ENCODE measurements at regions not wholly inside any gene's neighbourhood (a gene's known extent, or its start where the extent isn't known, plus 50 kb on each side); places are given as distances from the start of the nearest gene placed in this dataset.

DNA sequence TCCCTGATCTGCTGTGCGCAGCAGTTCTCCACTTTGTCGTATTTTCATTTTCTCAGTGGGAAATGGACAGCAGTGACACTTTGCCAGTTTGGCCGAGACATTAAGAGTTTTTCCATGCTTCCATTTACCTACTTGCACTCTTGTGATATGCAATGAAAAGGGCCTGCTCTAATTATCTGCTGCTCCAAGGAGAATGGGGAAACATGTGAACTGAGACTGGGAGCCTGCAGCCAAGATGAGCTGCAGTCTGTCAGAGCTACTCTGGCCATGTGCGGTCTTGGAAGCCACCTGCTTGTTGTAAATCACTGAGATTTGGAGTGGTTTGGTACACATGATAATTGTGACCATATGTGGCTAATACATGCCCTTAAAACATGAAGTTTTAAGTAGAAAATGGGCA lies 586.6 kb upstream of the POT1 start:
- DNase-seq = no peak
- Histone ChIP-seq H3K79me2 (ENCODE audit: low read depth) (no peaks in the 10 kb centered on the region), H3K36me3 (ENCODE audit: low read depth) (no peaks in the 10 kb centered on the region), H3K4me3 (no peak overlapping the region), H3K27me3 (ENCODE audit: insufficient read depth, low read depth) (no peaks in the 10 kb centered on the region), H3K27ac (no peak overlapping the region), H3K4me2 (no peak overlapping the region), H3K4me1 (replicated peaks; ENCODE audit: insufficient read depth) (no peaks in the 10 kb centered on the region), H3K9me2 (ENCODE audit: insufficient read depth) (no peaks in the 10 kb centered on the region), H4K20me1 (ENCODE audit: insufficient read depth) (no peaks in the 10 kb centered on the region), H3K9me3 (ENCODE audit: insufficient read depth, low read depth) (no peaks in the 10 kb centered on the region), H2AFZ (no peak overlapping the region), H3F3A (ENCODE audit: insufficient read depth, low read depth) (no peaks in the 10 kb centered on the region)
- intact Hi-C loops (cut with micrococcal nuclease; ENCODE audit: unreplicated experiment) = no loop called here
- ChIA-PET CTCF (no interaction called here), POLR2A (ENCODE audit: unreplicated experiment) (no interaction called here)
- TF ChIP-seq, protein P1, sequence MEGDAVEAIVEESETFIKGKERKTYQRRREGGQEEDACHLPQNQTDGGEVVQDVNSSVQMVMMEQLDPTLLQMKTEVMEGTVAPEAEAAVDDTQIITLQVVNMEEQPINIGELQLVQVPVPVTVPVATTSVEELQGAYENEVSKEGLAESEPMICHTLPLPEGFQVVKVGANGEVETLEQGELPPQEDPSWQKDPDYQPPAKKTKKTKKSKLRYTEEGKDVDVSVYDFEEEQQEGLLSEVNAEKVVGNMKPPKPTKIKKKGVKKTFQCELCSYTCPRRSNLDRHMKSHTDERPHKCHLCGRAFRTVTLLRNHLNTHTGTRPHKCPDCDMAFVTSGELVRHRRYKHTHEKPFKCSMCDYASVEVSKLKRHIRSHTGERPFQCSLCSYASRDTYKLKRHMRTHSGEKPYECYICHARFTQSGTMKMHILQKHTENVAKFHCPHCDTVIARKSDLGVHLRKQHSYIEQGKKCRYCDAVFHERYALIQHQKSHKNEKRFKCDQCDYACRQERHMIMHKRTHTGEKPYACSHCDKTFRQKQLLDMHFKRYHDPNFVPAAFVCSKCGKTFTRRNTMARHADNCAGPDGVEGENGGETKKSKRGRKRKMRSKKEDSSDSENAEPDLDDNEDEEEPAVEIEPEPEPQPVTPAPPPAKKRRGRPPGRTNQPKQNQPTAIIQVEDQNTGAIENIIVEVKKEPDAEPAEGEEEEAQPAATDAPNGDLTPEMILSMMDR (conservative IDR thresholded peaks at IDR 0.05) = no peak
- no peak for TF ChIP-seq EZH2 (IDR thresholded peaks at IDR 0.05; ENCODE audit: low read depth)
- no TSS peak for BruUV-seq (replicated peaks)

DNA sequence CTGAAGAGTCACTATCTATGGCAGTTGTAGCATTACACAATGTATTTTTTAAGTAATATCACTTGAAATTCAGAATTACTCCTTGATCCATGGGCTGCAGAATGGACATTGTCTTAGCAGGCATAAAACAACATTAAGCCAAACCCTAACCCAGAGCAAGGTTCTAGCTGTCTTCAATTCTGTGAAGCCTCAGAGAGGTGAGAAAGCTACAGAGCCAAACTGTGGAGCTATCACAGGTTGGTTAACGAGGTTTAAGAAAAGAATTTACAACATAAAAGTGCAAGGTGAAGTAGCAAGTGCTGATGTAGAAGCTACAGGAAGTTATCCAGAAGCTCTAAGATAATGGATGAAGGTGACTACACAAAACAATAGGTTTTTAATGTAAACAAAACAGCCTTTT lies 582.7 kb upstream of the POT1 start:
- no peaks in the 10 kb centered on the region for H3K9me2 ChIP-seq (ENCODE audit: insufficient read depth)
- no peak overlapping the region for H3K4me3 ChIP-seq
- BruUV-seq (replicated peaks) = no TSS peak
- H3K27ac ChIP-seq = no peak overlapping the region
- H3F3A ChIP-seq (ENCODE audit: insufficient read depth, low read depth) = no peaks in the 10 kb centered on the region
- H3K9me3 ChIP-seq (ENCODE audit: insufficient read depth, low read depth) = no peaks in the 10 kb centered on the region
- H3K4me1 ChIP-seq (replicated peaks; ENCODE audit: insufficient read depth) = no peaks in the 10 kb centered on the region
- ChIA-PET POLR2A (ENCODE audit: unreplicated experiment) (no interaction called here), CTCF (no interaction called here)
- no peak overlapping the region for H2AFZ ChIP-seq
- DNase-seq = no peak
- no peak overlapping the region for H3K4me2 ChIP-seq
- TF ChIP-seq EZH2 (IDR thresholded peaks at IDR 0.05; ENCODE audit: low read depth) = no peak
- TF ChIP-seq, protein P1 (conservative IDR thresholded peaks at IDR 0.05) = no peak
- H3K27me3 ChIP-seq (ENCODE audit: insufficient read depth, low read depth) = no peaks in the 10 kb centered on the region
- intact Hi-C loops (cut with micrococcal nuclease; ENCODE audit: unreplicated experiment) = no loop called here
- H3K36me3 ChIP-seq (ENCODE audit: low read depth) = no peaks in the 10 kb centered on the region
- H3K79me2 ChIP-seq (ENCODE audit: low read depth) = no peaks in the 10 kb centered on the region
- no peaks in the 10 kb centered on the region for H4K20me1 ChIP-seq (ENCODE audit: insufficient read depth)

DNA sequence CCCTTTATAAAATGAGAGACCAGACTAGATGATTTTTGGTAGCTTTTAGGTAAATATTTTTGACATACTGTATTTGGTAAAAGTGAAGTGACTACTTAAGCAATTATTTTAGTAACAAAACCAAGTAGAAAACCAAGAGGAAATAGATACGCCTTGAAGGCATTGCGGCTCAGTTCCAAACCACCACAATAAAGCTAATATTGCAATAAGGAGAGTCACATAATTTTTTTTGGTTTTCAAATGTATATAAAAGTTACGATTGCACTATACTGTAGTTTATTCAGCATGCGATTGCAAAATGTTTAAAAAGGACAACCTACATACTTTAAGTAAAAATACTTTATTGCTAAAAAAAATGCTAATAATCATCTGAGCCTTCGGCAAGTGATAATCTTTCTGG lies 581.7 kb upstream of the POT1 start:
- no TSS peak for BruUV-seq (replicated peaks)
- no peaks in the 10 kb centered on the region for H3K9me2 ChIP-seq (ENCODE audit: insufficient read depth)
- no peaks in the 10 kb centered on the region for H3K9me3 ChIP-seq (ENCODE audit: insufficient read depth, low read depth)
- no peak overlapping the region for H3K4me3 ChIP-seq
- H3K79me2 ChIP-seq (ENCODE audit: low read depth) = no peaks in the 10 kb centered on the region
- POLR2A ChIA-PET (ENCODE audit: unreplicated experiment) = no interaction called here
- intact Hi-C loops (cut with micrococcal nuclease; ENCODE audit: unreplicated experiment) = no loop called here
- CTCF ChIA-PET = no interaction called here
- H3K36me3 ChIP-seq (ENCODE audit: low read depth) = no peaks in the 10 kb centered on the region
- no peaks in the 10 kb centered on the region for H3K27me3 ChIP-seq (ENCODE audit: insufficient read depth, low read depth)
- DNase-seq = no peak
- no peak overlapping the region for H3K27ac ChIP-seq
- TF ChIP-seq, protein P1 (conservative IDR thresholded peaks at IDR 0.05) = no peak
- TF ChIP-seq EZH2 (IDR thresholded peaks at IDR 0.05; ENCODE audit: low read depth) = no peak
- H4K20me1 ChIP-seq (ENCODE audit: insufficient read depth) = no peaks in the 10 kb centered on the region
- no peaks in the 10 kb centered on the region for H3F3A ChIP-seq (ENCODE audit: insufficient read depth, low read depth)
- H3K4me1 ChIP-seq (replicated peaks; ENCODE audit: insufficient read depth) = no peaks in the 10 kb centered on the region
- H3K4me2 ChIP-seq = no peak overlapping the region
- H2AFZ ChIP-seq = no peak overlapping the region
